Uterus (tissue), 3 donors: ENCODE measurements at regions not wholly inside any gene's neighbourhood (a gene's known extent, or its start where the extent isn't known, plus 50 kb on each side); places are given as distances from the start of the nearest gene placed in this dataset.

Source experiments
- DNase-seq, 2 donors: peaks; one replicate each; pipeline ENCODE4 v3.0.0-alpha.2; 2019 to 2020
- H3K27ac ChIP-seq, 2 donors: fragments of 200-600 bp; sonication (generic); 1 replicate in 1 of 2; 2 replicates in 1 of 2; pipeline ENCODE4 v1.5.1; 2016 to 2018
- H3K27me3 ChIP-seq, 2 donors: fragments of 200-600 bp; sonication (generic); one replicate each; pipeline ENCODE4 v1.5.1; 2018 to 2019; ENCODE audit warnings: control low read depth in 1 of 2
- H3K36me3 ChIP-seq, 2 donors: fragments of 200-600 bp; sonication (generic); one replicate each; pipeline ENCODE4 v1.5.1; 2019; ENCODE audit warnings: control low read depth in 1 of 2
- H3K4me1 ChIP-seq, 2 donors: fragments of 200-600 bp; sonication (generic); one replicate each; pipeline ENCODE4 v1.5.1; 2018 to 2019; ENCODE audit warnings: control low read depth in 1 of 2
- H3K4me3 ChIP-seq, 2 donors: fragments of 200-600 bp; sonication (generic); 1 replicate in 1 of 2; 2 replicates in 1 of 2; pipeline ENCODE4 v1.5.1; 2018 to 2019; ENCODE audit warnings: mild to moderate bottlenecking in 1 of 2
- H3K9me3 ChIP-seq, 2 donors: fragments of 200-600 bp; sonication (generic); one replicate each; pipeline ENCODE4 v1.5.1; 2019; ENCODE audit warnings: control low read depth in 1 of 2
- CTCF ChIP-seq, 4 experiments: fragments of 200-600 bp in 2 of 4; fragments of 450-650 bp in 2 of 4; sonication (generic) in 2 of 4; IDR thresholded peaks; one replicate each; pipeline ENCODE4 v1.5.1; 2016 to 2019; ENCODE audit warnings: antibody characterized with exemption in 4 of 4, mild to moderate bottlenecking in 2 of 4, moderate library complexity in 1 of 4
- POLR2A ChIP-seq, 2 donors: fragments of 450-650 bp; IDR thresholded peaks; one replicate each; pipeline ENCODE4 v1.6.1; 2016; ENCODE audit warnings: antibody characterized with exemption in 2 of 2, mild to moderate bottlenecking in 1 of 2, moderate library complexity in 1 of 2
- intact Hi-C: fragments of 100-400 bp; cut with DNase I; formaldehyde crosslinking; loops from one replicate; pipeline ENCODE4 v1.15.1; 2023; ENCODE audit warnings: low total_unique reads
- donor health status: DM: yes; HTN: yes; CAD: no.

DNA sequence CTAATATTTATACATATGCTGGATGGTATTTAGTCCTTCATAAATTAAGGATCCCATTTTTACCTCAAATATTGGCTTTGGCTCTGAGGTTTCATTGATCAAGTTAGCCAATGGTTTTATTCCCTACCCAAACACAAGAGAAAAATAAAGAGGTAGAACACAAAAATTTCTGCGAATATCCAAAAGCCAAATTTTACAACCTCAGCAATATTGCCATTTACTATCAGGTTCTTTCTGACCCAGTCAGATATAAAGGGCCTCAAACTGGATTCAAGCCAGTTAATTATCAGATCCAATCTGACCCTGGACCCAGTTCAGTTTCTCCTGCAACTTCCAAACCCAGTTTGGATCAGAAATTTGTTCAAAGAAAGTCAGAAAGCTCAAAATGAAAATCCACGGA lies 998.1 kb downstream of the SI start:
- Histone ChIP-seq H3K4me3 (no peak overlapping the region), H3K4me1 (no peaks in the 10 kb centered on the region), H3K27me3 (no peaks in the 10 kb centered on the region), H3K36me3 (no peaks in the 10 kb centered on the region), H3K9me3 (no peaks in the 10 kb centered on the region), H3K27ac (no peak overlapping the region)
- no peak for DNase-seq
- intact Hi-C loops = no loop called here
- TF ChIP-seq POLR2A (IDR thresholded peaks at IDR 0.05) = no peak
- no peak for TF ChIP-seq CTCF (IDR thresholded peaks at IDR 0.05)

DNA sequence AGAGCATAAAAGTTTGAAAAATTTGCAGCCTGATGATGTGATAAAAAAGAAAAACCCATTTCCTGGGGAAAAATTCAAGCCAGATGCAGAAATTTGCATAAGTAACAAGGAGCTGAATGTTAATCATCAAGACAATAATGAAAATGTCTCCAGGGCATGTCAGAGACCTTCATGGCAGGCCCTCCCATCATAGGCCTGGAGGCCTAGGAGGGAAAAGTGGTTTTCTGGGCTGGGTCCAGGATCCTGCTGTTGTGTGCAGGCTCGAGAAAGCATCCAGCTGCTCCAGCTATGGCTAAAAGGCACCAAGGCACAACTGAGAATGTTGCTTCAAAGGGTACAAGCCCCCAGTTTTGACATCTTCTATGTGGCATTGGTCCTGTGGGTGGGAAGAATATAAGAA lies 1014.0 kb downstream of the SI start:
- TF ChIP-seq CTCF (IDR thresholded peaks at IDR 0.05) = no peak
- no peak for TF ChIP-seq POLR2A (IDR thresholded peaks at IDR 0.05)
- Histone ChIP-seq H3K4me3 (no peak overlapping the region), H3K9me3 (no peaks in the 10 kb centered on the region), H3K4me1 (no peaks in the 10 kb centered on the region), H3K27me3 (no peaks in the 10 kb centered on the region), H3K27ac (no peak overlapping the region), H3K36me3 (no peaks in the 10 kb centered on the region)
- DNase-seq = no peak
- intact Hi-C loops = no loop called here

- no peaks in the 10 kb centered on the region for H3K4me1 ChIP-seq
- no peaks in the 10 kb centered on the region for H3K36me3 ChIP-seq
- no peaks in the 10 kb centered on the region for H3K9me3 ChIP-seq
- intact Hi-C loops = no loop called here
- H3K27ac ChIP-seq = no peak overlapping the region
- TF ChIP-seq POLR2A (IDR thresholded peaks at IDR 0.05) (no peak), CTCF (IDR thresholded peaks at IDR 0.05) (no peak)
- H3K27me3 ChIP-seq = no peaks in the 10 kb centered on the region
- no peak for DNase-seq
- no peak overlapping the region for H3K4me3 ChIP-seq
Observed at GRCh38 chr3:164060923-164061322, 1017.4 kb downstream of the SI start.

GRCh38 chr3:164049847-164050246 lies 1028.4 kb downstream of the SI start:
- no peaks in the 10 kb centered on the region for H3K36me3 ChIP-seq
- no peak for DNase-seq
- H3K4me1 ChIP-seq = no peaks in the 10 kb centered on the region
- no peaks in the 10 kb centered on the region for H3K9me3 ChIP-seq
- intact Hi-C loops = no loop called here
- no peak for TF ChIP-seq CTCF (IDR thresholded peaks at IDR 0.05)
- TF ChIP-seq POLR2A (IDR thresholded peaks at IDR 0.05) = no peak
- no peaks in the 10 kb centered on the region for H3K27me3 ChIP-seq
- no peak overlapping the region for H3K27ac ChIP-seq
- H3K4me3 ChIP-seq = no peak overlapping the region

DNA sequence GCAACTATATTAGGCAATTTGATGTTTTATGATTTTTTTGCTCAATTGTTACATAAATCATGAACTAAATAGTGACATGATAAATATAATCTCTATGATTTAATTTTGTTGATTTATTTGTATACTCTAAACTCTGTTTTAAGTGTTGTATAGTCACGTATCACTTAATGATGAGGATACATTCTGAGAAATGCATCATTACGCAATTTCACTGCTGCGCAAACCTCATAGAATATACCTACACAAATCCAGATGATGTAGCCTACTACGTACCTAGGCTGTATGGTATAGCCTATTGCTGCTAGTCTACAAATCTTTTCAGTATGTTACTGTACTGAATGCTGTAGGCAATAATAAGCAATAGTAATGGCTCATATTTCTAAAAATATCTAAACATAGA lies 1029.8 kb downstream of the SI start:
- Histone ChIP-seq H3K27me3 (no peaks in the 10 kb centered on the region), H3K9me3 (no peaks in the 10 kb centered on the region), H3K4me1 (no peaks in the 10 kb centered on the region), H3K36me3 (no peaks in the 10 kb centered on the region), H3K27ac (no peak overlapping the region), H3K4me3 (no peak overlapping the region)
- intact Hi-C loops = no loop called here
- no peak for DNase-seq
- TF ChIP-seq POLR2A (IDR thresholded peaks at IDR 0.05) (no peak), CTCF (IDR thresholded peaks at IDR 0.05) (no peak)
